ENCODE measurements at regions not wholly inside any gene's neighbourhood (a gene's known extent, or its start where the extent isn't known, plus 50 kb on each side); places are given as distances from the start of the nearest gene placed in this dataset.
"Not testable (repeated sequence)": the region's sequence is repeated elsewhere in the genome, so short reads cannot be mapped to it uniquely, and the experiment has no call there.

DNA sequence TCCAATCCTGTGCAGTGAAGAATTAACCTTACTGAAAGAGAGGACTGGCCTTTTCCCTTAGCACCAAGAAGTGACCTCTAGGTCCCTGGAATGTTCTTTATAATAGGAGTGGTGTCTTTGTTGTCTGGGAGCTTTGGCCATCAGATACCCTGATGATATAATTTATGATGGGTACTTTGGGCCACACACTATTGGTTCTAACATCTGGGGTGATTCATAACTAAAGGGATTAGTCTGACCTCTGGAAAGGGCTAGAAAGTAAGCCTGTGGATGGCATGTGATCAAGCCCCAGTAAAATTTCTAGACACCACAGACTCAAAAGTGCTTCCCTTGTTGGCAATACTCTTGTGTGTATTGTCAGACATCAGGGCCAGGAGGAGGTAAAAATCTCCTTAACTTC, 891.2 kb downstream of the KCNA4 start:
- Mint-ChIP-seq H3K36me3 (no peaks in the 10 kb centered on the region), H3K27ac (no peak overlapping the region), H3K4me1 (ENCODE audit: low read depth) (no peaks in the 10 kb centered on the region), H3K27me3 (no peaks in the 10 kb centered on the region), H3K4me3 (no peak overlapping the region), H3K9me3 (peaks cover 13% of the 10 kb centered on the region)
- DNase-seq = no peak
- POLR2A ChIA-PET = no interaction called here
- CTCF ChIA-PET = no interaction called here
- intact Hi-C loops (cut with micrococcal nuclease) = no loop called here

DNA sequence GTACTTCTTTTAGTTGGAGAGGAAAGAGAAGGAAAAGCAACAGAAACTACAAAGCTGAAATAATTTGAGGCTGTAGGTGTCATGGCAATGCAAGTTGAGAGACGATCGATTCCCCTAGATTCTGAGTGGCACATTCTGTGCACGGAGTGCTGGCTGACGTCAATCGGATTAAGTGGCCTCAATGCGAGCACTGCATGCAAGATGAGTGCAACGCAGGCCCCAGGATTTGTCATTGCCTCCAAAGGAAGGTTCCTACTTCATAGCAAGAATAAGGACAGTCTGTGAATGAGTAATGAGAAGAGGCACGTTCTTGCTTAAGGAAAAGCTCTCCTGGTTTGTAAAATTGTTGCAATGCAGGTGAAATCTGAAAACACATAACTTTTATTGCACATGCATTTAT, 892.4 kb downstream of the KCNA4 start:
- Mint-ChIP-seq H3K9me3 (peaks cover 13% of the 10 kb centered on the region), H3K4me3 (no peak overlapping the region)

DNA sequence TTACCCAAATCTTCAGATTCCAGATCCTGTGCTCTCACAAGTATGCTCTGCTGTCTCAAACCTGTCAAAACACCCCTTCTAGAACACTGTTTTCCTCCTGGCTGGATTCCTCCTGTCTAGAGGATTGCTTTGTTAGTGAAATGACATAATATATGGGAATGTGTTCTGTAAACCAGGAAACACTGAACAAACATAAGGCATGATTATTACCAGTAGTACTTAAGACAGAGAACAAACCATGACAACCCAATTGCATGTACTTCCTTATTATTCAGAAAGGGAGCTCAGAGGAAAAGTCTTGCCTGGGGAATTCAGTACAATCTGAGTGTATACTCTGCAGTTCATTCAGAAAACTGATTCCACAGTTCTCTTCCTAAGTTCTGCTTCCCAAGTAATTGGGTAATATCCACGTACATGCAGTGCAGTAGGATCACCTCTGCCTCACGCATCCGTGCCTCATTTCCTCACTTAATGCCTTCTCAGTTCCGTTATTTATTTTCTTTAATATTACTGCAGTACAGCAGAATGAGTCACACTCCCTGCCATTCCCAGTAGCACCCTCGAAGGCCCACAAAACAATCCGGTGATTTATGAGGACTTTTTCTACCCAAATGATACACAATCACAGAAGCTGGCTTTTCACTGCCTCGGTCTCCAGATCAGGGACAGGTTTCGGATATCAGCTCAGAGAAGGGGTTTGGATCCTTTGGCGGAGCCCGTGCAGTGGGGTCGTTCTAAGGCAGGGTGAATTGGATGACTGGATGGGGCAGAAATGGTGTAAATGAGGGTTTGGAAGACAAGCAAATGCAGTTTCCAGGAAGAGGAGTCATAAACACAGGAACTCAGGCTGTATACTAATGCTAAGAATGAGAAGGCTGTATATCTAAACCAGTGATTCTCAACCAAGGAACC, 896.9 kb downstream of the KCNA4 start:
- POLR2A ChIA-PET = no interaction called here
- intact Hi-C loops (cut with micrococcal nuclease) = no loop called here

More for the DNA sequence above, 892.4 kb downstream of the KCNA4 start:
- no peaks in the 10 kb centered on the region for H3K36me3 Mint-ChIP-seq
- ChIA-PET CTCF (no interaction called here), POLR2A (no interaction called here)
- no peak overlapping the region for H3K27ac Mint-ChIP-seq
- no peaks in the 10 kb centered on the region for H3K27me3 Mint-ChIP-seq
- H3K4me1 Mint-ChIP-seq (ENCODE audit: low read depth) = no peaks in the 10 kb centered on the region
- no peak for DNase-seq
- intact Hi-C loops (cut with micrococcal nuclease) = no loop called here

DNA sequence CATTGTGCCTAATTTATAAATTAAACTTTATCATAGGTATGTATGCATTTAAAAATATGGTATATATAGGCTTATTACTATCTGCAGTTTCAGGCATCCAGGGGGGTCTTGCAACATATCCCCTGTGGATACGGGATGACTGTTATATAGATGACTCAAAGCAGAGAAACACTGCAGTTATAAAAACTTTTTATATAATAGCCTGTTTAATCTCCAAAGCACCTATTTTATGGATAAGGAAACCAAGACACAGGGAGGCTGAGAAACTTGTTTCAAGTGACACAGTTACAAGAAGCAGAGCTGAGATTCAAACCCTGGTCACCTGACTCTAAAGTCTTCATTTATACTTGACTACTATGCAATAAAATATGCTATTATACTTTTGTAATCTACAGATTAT, 897.7 kb downstream of the KCNA4 start:
- H3K4me3 Mint-ChIP-seq = no peak overlapping the region
- intact Hi-C loops (cut with micrococcal nuclease) = no loop called here
- H3K36me3 Mint-ChIP-seq = no peaks in the 10 kb centered on the region
- no peaks in the 10 kb centered on the region for H3K4me1 Mint-ChIP-seq (ENCODE audit: low read depth)
- H3K27me3 Mint-ChIP-seq = no peaks in the 10 kb centered on the region
- peaks cover 9% of the 10 kb centered on the region for H3K9me3 Mint-ChIP-seq
- ChIA-PET POLR2A (no interaction called here), CTCF (no interaction called here)
- DNase-seq = no peak
- no peak overlapping the region for H3K27ac Mint-ChIP-seq

More for the DNA sequence above, 896.9 kb downstream of the KCNA4 start:
- CTCF ChIA-PET = no interaction called here
- Mint-ChIP-seq H3K27ac (no peak overlapping the region), H3K9me3 (peaks cover 10% of the 10 kb centered on the region), H3K36me3 (no peaks in the 10 kb centered on the region), H3K27me3 (no peaks in the 10 kb centered on the region), H3K4me3 (no peak overlapping the region), H3K4me1 (ENCODE audit: low read depth) (no peaks in the 10 kb centered on the region)
- no peak for DNase-seq

DNA sequence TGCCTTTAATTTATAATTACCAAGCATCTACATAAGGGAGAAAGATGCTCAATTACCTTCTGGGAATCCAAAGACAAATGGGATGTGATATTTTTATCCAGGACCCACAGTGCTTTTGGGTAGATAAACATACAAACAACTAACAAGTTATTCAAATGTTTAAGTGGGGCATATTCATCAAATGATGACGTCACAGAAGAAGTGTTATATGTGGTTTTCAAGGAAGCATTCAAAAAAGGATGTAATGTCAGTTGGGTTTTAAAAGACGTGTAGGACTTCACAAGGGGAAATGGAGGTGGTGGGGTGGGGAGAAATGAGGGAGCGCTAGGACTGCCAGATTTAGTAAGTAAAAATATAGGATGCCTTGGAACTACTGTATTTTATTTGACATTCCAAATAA, 915.9 kb downstream of the KCNA4 start:
- Mint-ChIP-seq H3K4me3 (no peak overlapping the region), H3K27ac (no peak overlapping the region), H3K4me1 (ENCODE audit: low read depth) (no peaks in the 10 kb centered on the region), H3K27me3 (no peaks in the 10 kb centered on the region), H3K9me3 (peaks cover 16% of the 10 kb centered on the region), H3K36me3 (no peaks in the 10 kb centered on the region)
- ChIA-PET CTCF (no interaction called here), POLR2A (no interaction called here)
- DNase-seq = no peak
- intact Hi-C loops (cut with micrococcal nuclease) = no loop called here

DNA sequence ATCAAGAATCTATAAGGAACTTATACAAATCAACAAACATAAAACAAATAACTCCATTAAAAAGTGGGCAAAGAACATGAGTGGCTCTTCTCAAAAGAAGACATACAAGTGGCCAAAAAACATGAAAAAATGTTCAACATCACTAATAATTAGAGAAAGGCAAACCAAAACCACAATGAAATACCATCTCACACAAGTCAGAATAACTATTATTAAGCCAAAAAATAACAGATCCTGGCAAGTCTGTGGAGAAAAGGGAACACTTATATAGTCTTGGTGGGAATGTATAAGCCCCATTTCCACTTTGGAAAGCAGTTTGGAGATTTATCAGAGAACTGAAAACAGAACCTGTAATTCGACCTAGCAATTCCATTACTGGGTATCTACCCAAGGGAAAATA, 921.0 kb downstream of the KCNA4 start:
- Mint-ChIP-seq H3K36me3 (no peaks in the 10 kb centered on the region), H3K4me1 (ENCODE audit: low read depth) (no peaks in the 10 kb centered on the region), H3K9me3 (peaks cover 15% of the 10 kb centered on the region), H3K4me3 (no peak overlapping the region), H3K27me3 (no peaks in the 10 kb centered on the region), H3K27ac (no peak overlapping the region)
- intact Hi-C loops (cut with micrococcal nuclease) = no loop called here
- POLR2A ChIA-PET = no interaction called here
- CTCF ChIA-PET = no interaction called here
- no peak for DNase-seq

DNA sequence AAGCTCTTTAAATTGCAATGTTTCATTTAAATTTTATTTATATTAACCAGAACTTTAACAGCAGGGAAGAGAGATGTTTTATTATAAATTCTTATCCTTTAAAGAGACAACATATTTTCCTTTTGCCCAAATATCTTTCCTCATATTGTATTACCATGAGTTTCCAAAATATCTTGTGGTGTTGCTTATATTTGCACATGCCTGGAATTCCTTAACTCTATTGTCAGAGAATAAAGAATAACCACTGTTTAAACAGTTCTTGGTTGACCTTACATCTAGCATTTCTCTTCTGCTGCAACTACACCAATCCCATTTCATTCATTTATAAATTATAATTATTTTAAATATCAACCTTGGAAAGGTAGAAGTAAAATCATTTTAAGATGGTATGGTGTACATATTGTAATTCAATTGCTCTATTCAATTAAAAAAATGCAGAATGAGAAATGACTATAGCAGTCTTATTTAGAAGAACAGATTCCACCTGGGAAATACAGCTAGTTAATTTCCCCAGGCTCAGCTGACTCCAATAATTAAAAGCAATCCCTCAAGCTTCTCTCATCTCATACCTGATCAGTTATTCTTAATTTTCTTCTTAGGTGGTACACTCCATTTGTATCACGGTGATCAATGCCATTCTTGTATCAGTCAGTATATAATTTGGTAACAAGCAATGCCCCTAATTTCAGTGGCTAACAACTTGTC, 923.3 kb downstream of the KCNA4 start:
- Mint-ChIP-seq H3K4me1 (ENCODE audit: low read depth) (no peaks in the 10 kb centered on the region), H3K36me3 (no peaks in the 10 kb centered on the region), H3K9me3 (peaks cover 15% of the 10 kb centered on the region), H3K27me3 (no peaks in the 10 kb centered on the region), H3K4me3 (no peak overlapping the region), H3K27ac (no peak overlapping the region)
- ChIA-PET POLR2A (no interaction called here), CTCF (no interaction called here)
- intact Hi-C loops (cut with micrococcal nuclease) = no loop called here
- DNase-seq = no peak

DNA sequence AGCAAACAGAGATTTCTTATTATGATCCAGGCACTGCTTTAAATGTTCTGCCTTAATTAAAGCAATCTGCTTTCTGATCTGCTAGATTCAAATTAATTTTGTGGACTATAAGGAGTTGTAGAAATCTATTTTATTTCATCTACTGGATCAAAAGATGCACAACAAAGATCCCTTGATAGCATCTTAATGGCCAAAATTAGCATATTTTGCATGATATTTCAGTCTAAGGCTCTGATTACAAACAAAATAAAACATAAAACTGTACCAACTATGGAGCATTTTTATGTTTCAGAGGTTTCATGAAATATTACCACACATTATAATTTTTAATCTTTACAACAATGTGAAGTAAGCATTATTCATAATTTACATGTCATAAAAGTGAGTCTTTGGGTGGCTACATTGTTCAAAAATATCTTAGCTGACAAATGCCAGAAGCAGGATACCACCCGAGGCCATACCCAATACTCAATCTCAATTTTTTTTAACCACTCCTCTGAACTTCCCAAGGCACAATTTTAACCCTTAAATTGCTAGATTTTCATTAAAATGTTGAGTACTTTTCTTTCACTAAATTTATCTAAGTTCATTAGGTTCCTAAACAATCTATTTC, 929.5 kb downstream of the KCNA4 start:
- ChIA-PET POLR2A (no interaction called here), CTCF (no interaction called here)
- no peak overlapping the region for H3K4me3 Mint-ChIP-seq
- H3K27me3 Mint-ChIP-seq = no peaks in the 10 kb centered on the region
- H3K36me3 Mint-ChIP-seq = no peaks in the 10 kb centered on the region
- peaks cover 14% of the 10 kb centered on the region for H3K9me3 Mint-ChIP-seq
- no peaks in the 10 kb centered on the region for H3K4me1 Mint-ChIP-seq (ENCODE audit: low read depth)
- intact Hi-C loops (cut with micrococcal nuclease) = no loop called here
- no peak overlapping the region for H3K27ac Mint-ChIP-seq
- no peak for DNase-seq

DNA sequence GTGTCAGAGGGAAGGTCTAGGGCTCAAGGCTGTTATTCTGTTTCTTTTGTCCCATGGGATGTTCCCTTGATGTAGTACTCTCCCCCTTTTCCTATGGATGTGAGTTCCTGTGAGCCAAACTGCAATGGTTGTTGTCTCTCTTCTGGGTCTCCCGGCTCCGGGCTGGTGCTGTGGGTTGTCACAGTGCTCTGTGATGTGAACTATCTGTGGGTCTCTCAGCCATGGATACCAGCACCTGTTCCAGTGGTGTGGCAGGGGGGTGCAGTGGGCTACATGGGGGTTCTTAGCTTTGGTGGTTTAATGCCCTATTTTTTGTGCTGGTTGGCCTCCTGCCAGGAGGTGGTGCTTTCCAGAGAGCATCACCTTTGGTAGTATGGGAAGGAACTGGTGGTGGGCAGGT, 941.1 kb downstream of the KCNA4 start:
- no peak for DNase-seq
- Mint-ChIP-seq H3K4me1 (ENCODE audit: low read depth) (no peaks in the 10 kb centered on the region), H3K4me3 (no peak overlapping the region), H3K36me3 (no peaks in the 10 kb centered on the region), H3K9me3 (peaks cover 49% of the 10 kb centered on the region), H3K27ac (no peak overlapping the region), H3K27me3 (no peaks in the 10 kb centered on the region)
- CTCF ChIA-PET = no interaction called here
- POLR2A ChIA-PET = interaction anchor here (0.6 kb wide), 1 partner anchor 229 kb away, joined by 3 read pairs; no protein-coding TSS in a partner anchor
- intact Hi-C loops (cut with micrococcal nuclease) = loop anchor here (10.0 kb wide), 1 partner anchor 511 kb away; no protein-coding TSS in a partner anchor

DNA sequence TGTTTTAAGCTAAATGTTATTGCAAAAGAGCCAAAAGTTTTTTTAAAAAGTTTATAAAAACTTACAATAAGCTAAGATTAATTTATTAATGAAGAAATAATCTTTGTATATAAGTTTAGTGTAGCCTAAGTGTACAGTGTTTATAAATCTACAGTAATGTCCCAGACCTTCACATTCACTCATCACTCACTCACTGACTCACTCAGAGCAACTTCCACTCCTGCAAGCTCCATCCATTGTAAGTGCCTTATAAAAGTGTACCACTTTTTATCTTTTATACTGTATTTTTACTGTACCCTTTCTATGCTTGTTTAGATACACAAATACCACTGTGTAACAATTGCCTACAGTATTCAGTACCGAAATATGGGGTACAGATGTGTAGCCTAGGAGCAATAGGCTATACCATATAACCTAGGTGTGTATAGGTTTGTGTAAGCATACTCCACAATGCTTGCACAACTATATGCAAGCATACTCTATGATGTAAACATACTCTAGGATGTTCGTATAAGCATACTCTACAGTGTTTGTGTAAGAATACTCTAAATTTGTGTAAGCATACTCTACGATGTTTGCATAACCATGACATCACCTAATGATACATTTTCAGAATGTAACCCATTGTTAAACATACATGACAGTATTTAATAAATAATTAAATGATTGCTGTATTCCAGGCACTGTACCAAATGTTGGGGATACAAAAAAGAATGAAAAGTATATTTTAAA, 953.0 kb downstream of the KCNA4 start:
- ChIA-PET POLR2A (no interaction called here), CTCF (no interaction called here)
- Mint-ChIP-seq H3K4me1 (ENCODE audit: low read depth) (no peaks in the 10 kb centered on the region), H3K9me3 (peaks cover 13% of the 10 kb centered on the region), H3K27me3 (no peaks in the 10 kb centered on the region), H3K4me3 (no peak overlapping the region), H3K27ac (no peak overlapping the region), H3K36me3 (no peaks in the 10 kb centered on the region)
- no peak for DNase-seq
- intact Hi-C loops (cut with micrococcal nuclease) = no loop called here

DNA sequence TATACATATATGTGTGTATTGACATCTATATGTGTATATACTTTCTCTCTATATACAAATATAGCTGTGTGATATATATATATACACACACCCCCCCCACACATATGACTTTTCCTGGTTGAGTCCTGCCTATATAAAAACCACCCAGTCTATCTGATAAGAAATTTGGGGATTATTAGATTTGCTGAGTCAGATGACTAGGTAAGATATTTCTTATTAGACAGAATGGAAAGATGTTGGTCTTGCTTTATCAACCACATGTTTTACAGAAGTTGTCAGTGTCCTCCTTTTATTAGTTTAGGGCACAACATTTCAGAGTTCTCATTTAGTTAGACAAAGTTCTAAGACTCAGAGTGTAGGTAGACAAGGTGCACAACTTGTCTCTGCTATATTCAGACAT, 953.3 kb downstream of the METTL15 start:
- Mint-ChIP-seq H3K27me3 (no peaks in the 10 kb centered on the region), H3K9me3 (peaks cover 18% of the 10 kb centered on the region), H3K36me3 (no peaks in the 10 kb centered on the region), H3K27ac (no peak overlapping the region), H3K4me1 (ENCODE audit: low read depth) (no peaks in the 10 kb centered on the region), H3K4me3 (no peak overlapping the region)
- ChIA-PET POLR2A (no interaction called here), CTCF (no interaction called here)
- intact Hi-C loops (cut with micrococcal nuclease) = no loop called here
- DNase-seq = no peak

DNA sequence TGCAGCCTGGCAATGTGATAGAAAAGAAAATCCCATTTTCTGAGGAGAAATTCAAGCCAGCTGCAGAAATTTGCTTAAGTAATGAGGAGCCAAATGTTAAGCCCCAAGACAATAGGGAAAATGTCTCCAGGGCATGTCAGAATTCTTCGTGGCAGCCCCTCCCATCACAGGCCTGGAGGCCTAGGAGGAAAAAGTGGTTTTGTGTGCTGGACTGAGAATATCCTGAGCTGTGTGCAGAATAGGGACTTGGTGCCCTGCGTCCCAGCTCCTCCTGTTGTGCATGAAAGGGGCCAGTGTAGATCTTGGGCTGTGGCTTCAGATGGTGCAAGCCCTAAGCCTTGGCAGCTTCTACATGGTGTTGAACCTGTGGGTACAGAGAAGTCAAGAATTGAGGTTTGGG, 948.3 kb downstream of the METTL15 start:
- DNase-seq; POLR2A ChIA-PET; intact Hi-C loops (cut with micrococcal nuclease); H3K27ac Mint-ChIP-seq; H3K4me1 Mint-ChIP-seq (ENCODE audit: low read depth); CTCF ChIA-PET; H3K36me3 Mint-ChIP-seq; H3K4me3 Mint-ChIP-seq; H3K27me3 Mint-ChIP-seq: not testable (repeated sequence)
- H3K9me3 Mint-ChIP-seq = peaks cover 24% of the 10 kb centered on the region
